Natural killer cell (primary cell): ENCODE measurements at regions not wholly inside any gene's neighbourhood (a gene's known extent, or its start where the extent isn't known, plus 50 kb on each side); places are given as distances from the start of the nearest gene placed in this dataset.

Experiments
- ATAC-seq, 3 donors: fragments of 150-1000 bp in 2 of 3; fragments of 200-7000 bp in 1 of 3; cut with Tn5 transposase; 1 replicate in 1 of 3; 2 replicates in 2 of 3; pipeline ENCODE4 v1.10.0; 2021; ENCODE audit warnings: mild to moderate bottlenecking in 2 of 3, moderate library complexity in 2 of 3
- DNase-seq, 2 donors: peaks; one replicate each; pipeline versions ENCODE4 v3.0.0 to v3.0.0-alpha.2; 2013 to 2021; ENCODE audit warnings: mixed read lengths in 1 of 2
- H3K27ac ChIP-seq: one replicate; pipeline ENCODE4 v1.5.1; 2013; ENCODE audit warnings: mild to moderate bottlenecking, low read length
- H3K27me3 ChIP-seq: one replicate; pipeline ENCODE4 v1.6.1; 2013; ENCODE audit warnings: low read length; ENCODE audit not compliant: control insufficient read depth, insufficient read depth
- H3K36me3 ChIP-seq: one replicate; pipeline ENCODE4 v1.6.1; 2013; ENCODE audit warnings: low read length; ENCODE audit not compliant: control insufficient read depth, insufficient read depth
- H3K4me1 ChIP-seq: one replicate; pipeline ENCODE4 v1.6.1; 2013; ENCODE audit warnings: low read length; ENCODE audit not compliant: control insufficient read depth, insufficient read depth
- H3K4me3 ChIP-seq: one replicate; pipeline ENCODE4 v1.5.1; 2013; ENCODE audit warnings: low read length
- H3K9me3 ChIP-seq: one replicate; pipeline ENCODE4 v1.6.1; 2013; ENCODE audit warnings: low read length; ENCODE audit not compliant: control insufficient read depth, insufficient read depth
- H3K27ac Mint-ChIP-seq, 2 donors: one replicate each; pipeline ENCODE4 v1.8.0; 2022; ENCODE audit warnings: mild to moderate bottlenecking in 2 of 2, mixed read lengths in 2 of 2, moderate library complexity in 1 of 2
- H3K27me3 Mint-ChIP-seq, 2 donors: one replicate each; pipeline ENCODE4 v1.8.0; 2022; ENCODE audit warnings: low read depth in 2 of 2, mixed read lengths in 2 of 2
- H3K36me3 Mint-ChIP-seq: one replicate; pipeline ENCODE4 v1.8.0; 2022; ENCODE audit warnings: mixed read lengths
- H3K4me1 Mint-ChIP-seq, 2 donors: one replicate each; pipeline ENCODE4 v1.8.0; 2022; ENCODE audit warnings: mixed read lengths in 2 of 2
- H3K4me3 Mint-ChIP-seq: one replicate; pipeline ENCODE4 v1.8.0; 2022; ENCODE audit warnings: mild to moderate bottlenecking, moderate library complexity, mixed read lengths
- H3K9me3 Mint-ChIP-seq, 2 donors: one replicate each; pipeline ENCODE4 v1.8.0; 2022; ENCODE audit warnings: mixed read lengths in 2 of 2
- WGBS: methylation state at CpG from one replicate; pipeline ENCODE4 v1.1.7; 2013; ENCODE audit warnings: missing lambda C conversion rate; ENCODE audit not compliant: insufficient coverage; 5-methylcytosine and 5-hydroxymethylcytosine counted together
- intact Hi-C: fragments of 100-400 bp; cut with micrococcal nuclease; formaldehyde crosslinking; loops from one replicate; pipeline ENCODE4 v1.14.2; 2022
- TF ChIP-seq, protein P1 (sequence below): fragments of 200-600 bp; IDR thresholded peaks from one replicate; pipeline ENCODE4 v1.8.0; 2022; ENCODE audit warnings: antibody characterized with exemption

DNA sequence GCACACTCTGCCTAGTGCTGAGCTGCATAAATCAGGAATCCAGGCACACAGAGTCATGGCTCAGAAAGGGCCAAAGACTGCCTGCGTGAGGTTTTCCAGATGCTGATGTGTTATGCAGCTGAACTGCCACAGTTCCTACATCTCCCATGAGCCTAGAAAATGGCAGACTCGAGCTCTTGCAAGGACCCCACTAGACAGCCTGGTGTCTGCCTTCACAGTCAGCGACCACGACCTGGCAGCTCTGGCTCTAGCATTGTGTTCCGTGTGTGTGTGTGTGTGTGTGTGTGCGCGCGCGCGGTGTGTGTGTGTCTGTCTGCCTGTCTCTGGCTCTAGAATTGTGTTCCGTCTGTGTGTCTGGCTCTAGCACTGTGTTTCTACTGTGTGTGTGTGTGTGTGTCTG, 203.6 kb upstream of the AGTR2 start:
- Histone ChIP-seq H3K9me3 (no peaks in the 10 kb centered on the region), H3K4me1 (no peaks in the 10 kb centered on the region), H3K27me3 (no peaks in the 10 kb centered on the region), H3K27ac (no peak overlapping the region), H3K4me3 (no peak overlapping the region), H3K36me3 (no peaks in the 10 kb centered on the region)
- WGBS: 85% methylated on average over 11 of the region's 11 CpGs
- no peak for ATAC-seq
- Mint-ChIP-seq H3K4me3 (no peak overlapping the region), H3K27me3 (peaks cover 0 to 10% of the 10 kb centered on the region in 2 donors), H3K27ac (no peak overlapping the region), H3K4me1 (no peaks in the 10 kb centered on the region), H3K9me3 (peaks cover 2 to 4% of the 10 kb centered on the region in 2 donors), H3K36me3 (no peaks in the 10 kb centered on the region)
- intact Hi-C loops: no loop called here
- TF ChIP-seq, protein P1, sequence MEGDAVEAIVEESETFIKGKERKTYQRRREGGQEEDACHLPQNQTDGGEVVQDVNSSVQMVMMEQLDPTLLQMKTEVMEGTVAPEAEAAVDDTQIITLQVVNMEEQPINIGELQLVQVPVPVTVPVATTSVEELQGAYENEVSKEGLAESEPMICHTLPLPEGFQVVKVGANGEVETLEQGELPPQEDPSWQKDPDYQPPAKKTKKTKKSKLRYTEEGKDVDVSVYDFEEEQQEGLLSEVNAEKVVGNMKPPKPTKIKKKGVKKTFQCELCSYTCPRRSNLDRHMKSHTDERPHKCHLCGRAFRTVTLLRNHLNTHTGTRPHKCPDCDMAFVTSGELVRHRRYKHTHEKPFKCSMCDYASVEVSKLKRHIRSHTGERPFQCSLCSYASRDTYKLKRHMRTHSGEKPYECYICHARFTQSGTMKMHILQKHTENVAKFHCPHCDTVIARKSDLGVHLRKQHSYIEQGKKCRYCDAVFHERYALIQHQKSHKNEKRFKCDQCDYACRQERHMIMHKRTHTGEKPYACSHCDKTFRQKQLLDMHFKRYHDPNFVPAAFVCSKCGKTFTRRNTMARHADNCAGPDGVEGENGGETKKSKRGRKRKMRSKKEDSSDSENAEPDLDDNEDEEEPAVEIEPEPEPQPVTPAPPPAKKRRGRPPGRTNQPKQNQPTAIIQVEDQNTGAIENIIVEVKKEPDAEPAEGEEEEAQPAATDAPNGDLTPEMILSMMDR: no peak
- DNase-seq: no peak

DNA sequence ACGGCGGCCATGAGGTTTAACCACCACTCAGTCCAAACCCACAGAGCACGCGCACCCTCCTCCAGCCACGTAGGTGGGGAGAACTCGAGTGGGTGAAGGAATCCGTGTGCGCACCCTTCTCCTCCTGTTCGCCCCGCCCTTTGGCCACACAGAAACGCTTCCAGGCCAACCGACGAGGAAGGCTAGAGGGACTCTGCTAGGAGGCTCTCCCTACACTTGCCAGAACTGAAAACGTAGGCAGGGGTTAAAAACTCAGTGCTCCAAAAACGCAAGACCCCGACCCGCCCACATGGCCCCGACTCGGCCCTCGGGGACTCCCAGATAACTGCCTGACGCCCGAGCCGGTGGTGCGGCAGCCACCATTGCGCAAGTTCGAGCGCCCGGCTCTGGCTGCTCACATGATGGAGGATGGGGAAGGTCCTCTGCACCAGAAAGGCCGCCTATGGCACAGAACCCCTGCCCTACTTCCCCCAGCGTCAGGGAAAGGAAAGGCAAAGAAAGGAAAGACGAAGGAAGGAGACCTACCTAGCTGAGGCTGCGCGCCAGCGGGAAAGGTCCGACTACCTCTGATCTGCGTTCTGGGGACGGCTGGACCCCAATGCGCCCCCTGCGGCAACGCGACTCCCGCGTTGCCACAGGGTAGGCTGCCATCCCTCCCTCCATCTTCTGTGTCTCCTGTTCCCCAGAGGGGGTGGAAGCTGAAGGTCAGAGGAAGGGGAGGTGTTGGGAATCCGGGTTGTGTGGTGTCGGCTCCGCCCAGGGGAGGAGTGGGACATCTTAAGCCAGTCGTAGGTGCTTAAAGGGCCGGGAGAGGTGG, 201.9 kb upstream of the AGTR2 start:
- H3K4me3 ChIP-seq: no peak overlapping the region
- H3K4me1 Mint-ChIP-seq: no peaks in the 10 kb centered on the region
- no peaks in the 10 kb centered on the region for H3K27me3 ChIP-seq
- H3K27ac Mint-ChIP-seq: no peak overlapping the region
- H3K27ac ChIP-seq: no peak overlapping the region
- no peaks in the 10 kb centered on the region for H3K27me3 Mint-ChIP-seq
- peaks cover 2% of the 10 kb centered on the region in 2 donors for H3K9me3 Mint-ChIP-seq
- no peak for ATAC-seq
- H3K36me3 ChIP-seq: no peaks in the 10 kb centered on the region
- DNase-seq: no peak
- H3K4me1 ChIP-seq: no peaks in the 10 kb centered on the region
- intact Hi-C loops: no loop called here
- TF ChIP-seq, protein P1: no peak
- no peaks in the 10 kb centered on the region for H3K36me3 Mint-ChIP-seq
- WGBS: 6% methylated on average over 39 of the region's 48 CpGs
- no peak overlapping the region for H3K4me3 Mint-ChIP-seq
- H3K9me3 ChIP-seq: no peaks in the 10 kb centered on the region

DNA sequence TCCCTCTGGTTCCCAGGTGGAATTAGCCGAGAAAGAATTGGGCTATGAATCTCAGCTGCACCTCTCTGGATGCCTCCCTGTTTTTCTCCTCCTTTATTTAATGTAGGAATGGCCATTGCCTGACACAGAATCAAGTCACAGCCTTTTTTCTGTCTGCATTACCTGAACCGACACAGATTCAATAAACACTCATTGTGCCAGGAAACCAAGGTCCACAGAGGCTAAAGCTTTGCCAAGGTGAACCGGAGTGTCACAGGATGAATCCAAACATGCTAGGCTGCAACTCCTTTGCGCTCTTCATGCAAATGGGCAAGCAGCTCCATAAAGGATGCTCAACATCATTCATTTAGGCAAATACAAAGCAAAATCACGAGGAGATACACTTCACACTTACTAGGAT, 199.8 kb upstream of the AGTR2 start:
- DNase-seq: no peak
- H3K27ac Mint-ChIP-seq: no peak overlapping the region
- TF ChIP-seq, protein P1: no peak
- no peak for ATAC-seq
- no peaks in the 10 kb centered on the region for H3K27me3 ChIP-seq
- no peak overlapping the region for H3K4me3 Mint-ChIP-seq
- no peak overlapping the region for H3K4me3 ChIP-seq
- intact Hi-C loops: no loop called here
- no peaks in the 10 kb centered on the region for H3K36me3 ChIP-seq
- H3K4me1 Mint-ChIP-seq: no peaks in the 10 kb centered on the region
- WGBS: 91% methylated on average over 4 of the region's 5 CpGs
- peaks cover 0 to 10% of the 10 kb centered on the region in 2 donors for H3K27me3 Mint-ChIP-seq
- H3K9me3 Mint-ChIP-seq: peaks cover 6 to 8% of the 10 kb centered on the region in 2 donors
- H3K27ac ChIP-seq: no peak overlapping the region
- no peaks in the 10 kb centered on the region for H3K36me3 Mint-ChIP-seq
- H3K4me1 ChIP-seq: no peaks in the 10 kb centered on the region
- H3K9me3 ChIP-seq: no peaks in the 10 kb centered on the region

DNA sequence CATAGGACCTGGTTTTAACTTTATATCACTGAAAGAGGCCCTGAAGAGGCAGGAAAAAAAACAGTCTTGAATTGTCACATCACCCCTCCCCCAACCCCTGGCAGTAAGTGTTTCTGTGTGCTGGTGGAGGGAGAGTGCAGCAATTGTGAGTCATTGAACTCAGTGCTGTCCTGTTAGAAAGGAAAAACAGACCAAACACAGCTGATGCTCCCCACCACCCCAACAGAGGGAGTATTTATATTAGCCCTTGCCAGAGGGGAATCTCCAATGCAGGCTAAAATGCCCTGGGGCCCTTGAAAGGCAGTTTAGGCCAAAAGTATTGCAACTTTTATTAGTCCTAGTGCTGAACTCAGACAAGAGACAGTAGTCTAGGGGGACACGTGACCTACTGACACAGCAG, 197.8 kb upstream of the AGTR2 start:
- DNase-seq (no peak), ATAC-seq (no peak)
- no peak overlapping the region for H3K27ac Mint-ChIP-seq
- no peaks in the 10 kb centered on the region for H3K36me3 ChIP-seq
- intact Hi-C loops: no loop called here
- WGBS: no CpG with 5 or more reads among the region's 1 CpG
- peaks cover 4 to 6% of the 10 kb centered on the region in 2 donors for H3K9me3 Mint-ChIP-seq
- H3K4me1 ChIP-seq: no peaks in the 10 kb centered on the region
- H3K27me3 Mint-ChIP-seq: peaks cover 0 to 10% of the 10 kb centered on the region in 2 donors
- no peak overlapping the region for H3K27ac ChIP-seq
- TF ChIP-seq, protein P1: no peak
- no peak overlapping the region for H3K4me3 Mint-ChIP-seq
- no peaks in the 10 kb centered on the region for H3K36me3 Mint-ChIP-seq
- H3K27me3 ChIP-seq: no peaks in the 10 kb centered on the region
- H3K4me3 ChIP-seq: no peak overlapping the region
- no peaks in the 10 kb centered on the region for H3K9me3 ChIP-seq
- H3K4me1 Mint-ChIP-seq: no peaks in the 10 kb centered on the region
